ENCODE measurements at regions not wholly inside any gene's neighbourhood (a gene's known extent, or its start where the extent isn't known, plus 50 kb on each side); places are given as distances from the start of the nearest gene placed in this dataset.

GRCh38 chr4:152022543-152022942, 261.7 kb upstream of the GATB start:
- H3K4me3 Mint-ChIP-seq = no peak overlapping the region
- no peak overlapping the region for H3K27ac Mint-ChIP-seq
- H3K36me3 Mint-ChIP-seq = no peaks in the 10 kb centered on the region
- H3K79me2 ChIP-seq (ENCODE audit: low read depth) = no peaks in the 10 kb centered on the region
- no peak overlapping the region for H3K27ac ChIP-seq
- H3K27me3 ChIP-seq = no peaks in the 10 kb centered on the region
- H3K9ac ChIP-seq = no peak overlapping the region
- peaks cover 3% of the 10 kb centered on the region for H3K4me1 Mint-ChIP-seq
- H3K9me3 ChIP-seq (ENCODE audit: low read depth) = no peaks in the 10 kb centered on the region
- H3F3A ChIP-seq (ENCODE audit: low read depth) = no peaks in the 10 kb centered on the region
- no peaks in the 10 kb centered on the region for H4K20me1 ChIP-seq (ENCODE audit: low read depth)
- no peaks in the 10 kb centered on the region for H3K36me3 ChIP-seq
- H3K4me1 ChIP-seq = peaks cover 2% of the 10 kb centered on the region
- no peaks in the 10 kb centered on the region for H3K27me3 Mint-ChIP-seq (ENCODE audit: insufficient read depth, low read depth)
- H3K4me2 ChIP-seq = no peak overlapping the region
- no peak overlapping the region for H2AFZ ChIP-seq (replicated peaks)
- H3K9me3 Mint-ChIP-seq = no peaks in the 10 kb centered on the region
- no peak for TF ChIP-seq CTCF (IDR thresholded peaks at IDR 0.05)
- TF ChIP-seq EZH2phosphoT487 (IDR thresholded peaks at IDR 0.05) = no peak
- no peak for TF ChIP-seq EZH2 (IDR thresholded peaks at IDR 0.05)
- no peak for DNase-seq (ENCODE audit: low spot score)
- H3K4me3 ChIP-seq = no peak overlapping the region

- H3K4me3 ChIP-seq = no peak overlapping the region
- DNase-seq (ENCODE audit: low spot score) = no peak
- no peak overlapping the region for H2AFZ ChIP-seq (replicated peaks)
Observed at GRCh38 chr4:152021788-152022438, 261.1 kb upstream of the GATB start.

GRCh38 chr4:152020073-152020472, 259.3 kb upstream of the GATB start:
- H2AFZ ChIP-seq (replicated peaks) = no peak overlapping the region
- H3K4me1 Mint-ChIP-seq = peaks cover 11% of the 10 kb centered on the region
- H3K4me2 ChIP-seq = no peak overlapping the region
- no peaks in the 10 kb centered on the region for H3K36me3 Mint-ChIP-seq
- no peaks in the 10 kb centered on the region for H3K9me3 Mint-ChIP-seq
- H3K79me2 ChIP-seq (ENCODE audit: low read depth) = no peaks in the 10 kb centered on the region
- H3K9me3 ChIP-seq (ENCODE audit: low read depth) = no peaks in the 10 kb centered on the region
- no peak overlapping the region for H3K4me3 Mint-ChIP-seq
- no peaks in the 10 kb centered on the region for H3F3A ChIP-seq (ENCODE audit: low read depth)
- DNase-seq (ENCODE audit: low spot score) = no peak
- no peaks in the 10 kb centered on the region for H4K20me1 ChIP-seq (ENCODE audit: low read depth)
- no peaks in the 10 kb centered on the region for H3K27me3 ChIP-seq
- TF ChIP-seq EZH2phosphoT487 (IDR thresholded peaks at IDR 0.05) (no peak), EZH2 (IDR thresholded peaks at IDR 0.05) (no peak), CTCF (IDR thresholded peaks at IDR 0.05) (no peak)
- H3K4me1 ChIP-seq = no peaks in the 10 kb centered on the region
- H3K9ac ChIP-seq = no peak overlapping the region
- no peak overlapping the region for H3K27ac ChIP-seq
- H3K27me3 Mint-ChIP-seq (ENCODE audit: insufficient read depth, low read depth) = peaks cover 2% of the 10 kb centered on the region
- H3K36me3 ChIP-seq = no peaks in the 10 kb centered on the region
- no peak overlapping the region for H3K4me3 ChIP-seq
- H3K27ac Mint-ChIP-seq = no peak overlapping the region

More at GRCh38 chr4:152021788-152022438, 261.1 kb upstream of the GATB start:
- Mint-ChIP-seq H3K27me3 (ENCODE audit: insufficient read depth, low read depth) (no peaks in the 10 kb centered on the region), H3K36me3 (no peaks in the 10 kb centered on the region), H3K4me3 (no peak overlapping the region), H3K4me1 (peaks cover 3% of the 10 kb centered on the region), H3K27ac (no peak overlapping the region), H3K9me3 (no peaks in the 10 kb centered on the region)
- Histone ChIP-seq H4K20me1 (ENCODE audit: low read depth) (no peaks in the 10 kb centered on the region), H3K27me3 (no peaks in the 10 kb centered on the region), H3K4me1 (no peaks in the 10 kb centered on the region), H3K36me3 (no peaks in the 10 kb centered on the region), H3K4me2 (no peak overlapping the region), H3K9ac (no peak overlapping the region), H3F3A (ENCODE audit: low read depth) (no peaks in the 10 kb centered on the region), H3K27ac (no peak overlapping the region), H3K9me3 (ENCODE audit: low read depth) (no peaks in the 10 kb centered on the region), H3K79me2 (ENCODE audit: low read depth) (no peaks in the 10 kb centered on the region)
- TF ChIP-seq CTCF (IDR thresholded peaks at IDR 0.05) (no peak), EZH2phosphoT487 (IDR thresholded peaks at IDR 0.05) (no peak), EZH2 (IDR thresholded peaks at IDR 0.05) (no peak)
